ENCODE measurements at regions not wholly inside any gene's neighbourhood (a gene's known extent, or its start where the extent isn't known, plus 50 kb on each side); places are given as distances from the start of the nearest gene placed in this dataset.

DNA sequence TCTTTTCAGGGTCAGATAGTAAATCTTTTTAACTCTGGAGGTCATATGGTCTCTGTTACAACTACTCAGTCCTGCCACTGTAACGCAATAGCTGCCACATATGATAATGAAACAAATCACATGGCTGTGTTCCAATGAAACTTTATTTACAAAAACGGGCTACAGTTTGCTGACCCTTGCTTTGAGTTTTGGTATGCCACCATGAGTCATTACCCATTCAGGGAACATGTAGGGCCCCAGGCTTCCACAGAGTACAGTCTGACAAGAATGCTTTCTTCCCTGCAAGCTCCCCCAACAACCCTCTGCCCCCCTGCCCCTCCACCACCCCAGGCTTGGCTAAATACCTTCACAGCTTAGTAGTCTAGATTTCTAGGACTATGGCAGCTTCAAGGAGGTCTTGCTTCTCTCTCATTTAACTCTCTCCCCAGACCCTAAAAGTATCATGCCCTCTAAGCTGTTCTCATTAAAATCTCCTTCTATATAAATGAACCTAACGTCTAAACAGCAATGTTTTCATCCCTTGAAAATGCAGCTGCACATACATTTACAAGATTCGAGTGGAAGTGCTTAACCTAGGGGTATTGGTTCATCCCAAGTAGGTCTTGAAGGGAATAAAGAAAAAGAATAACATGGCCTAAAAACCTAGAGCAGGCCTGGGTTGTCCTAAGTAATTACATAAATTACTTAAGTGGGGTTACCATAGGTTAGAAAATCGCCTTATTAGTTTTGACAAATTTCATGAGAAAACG, 117.8 kb upstream of the PRICKLE2 start:
- no peak overlapping the region for H3K27ac Mint-ChIP-seq
- H3K36me3 Mint-ChIP-seq, result no peaks in the 10 kb centered on the region
- no peaks in the 10 kb centered on the region for H3K4me1 Mint-ChIP-seq
- peaks cover 18% of the 10 kb centered on the region for H3K27me3 Mint-ChIP-seq
- H3K4me3 Mint-ChIP-seq, result no peak overlapping the region
- no peak for ATAC-seq
- no peaks in the 10 kb centered on the region for H3K9me3 Mint-ChIP-seq

- Mint-ChIP-seq H3K36me3 (no peaks in the 10 kb centered on the region), H3K27me3 (peaks cover 10% of the 10 kb centered on the region), H3K9me3 (no peaks in the 10 kb centered on the region), H3K27ac (no peak overlapping the region), H3K4me1 (no peaks in the 10 kb centered on the region), H3K4me3 (no peak overlapping the region)
- no peak for ATAC-seq
Measured at GRCh38 chr3:64341296-64341695, 116.0 kb upstream of the PRICKLE2 start.

DNA sequence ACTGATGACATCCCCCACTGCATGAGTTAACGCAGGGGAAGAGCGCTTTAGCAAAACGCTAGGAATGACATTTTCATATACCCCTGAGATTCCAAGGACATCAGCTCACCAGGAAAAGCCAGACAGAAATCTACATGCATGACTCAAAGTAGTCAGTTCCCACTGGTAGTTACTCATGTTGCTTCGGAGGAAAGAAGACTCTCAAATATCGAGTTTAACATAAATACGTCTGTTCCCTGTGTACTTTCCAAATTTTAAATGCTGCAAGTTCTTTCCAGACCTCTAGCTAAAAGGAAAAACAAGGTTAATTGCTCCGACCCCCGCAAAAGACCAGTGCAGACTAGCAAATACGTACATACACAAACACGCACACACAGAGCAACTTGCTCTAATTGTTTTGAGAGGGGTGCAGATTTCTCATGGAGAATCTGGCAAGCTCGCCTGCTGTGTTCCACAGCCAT, 115.4 kb upstream of the PRICKLE2 start:
- Mint-ChIP-seq H3K36me3 (no peaks in the 10 kb centered on the region), H3K27ac (no peak overlapping the region), H3K4me1 (no peaks in the 10 kb centered on the region), H3K9me3 (no peaks in the 10 kb centered on the region), H3K27me3 (peaks cover 4% of the 10 kb centered on the region), H3K4me3 (no peak overlapping the region)
- ATAC-seq, result no peak

GRCh38 chr3:64336488-64336887, 111.2 kb upstream of the PRICKLE2 start:
- H3K27me3 Mint-ChIP-seq, result no peaks in the 10 kb centered on the region
- no peaks in the 10 kb centered on the region for H3K4me1 Mint-ChIP-seq
- no peaks in the 10 kb centered on the region for H3K9me3 Mint-ChIP-seq
- no peak overlapping the region for H3K4me3 Mint-ChIP-seq
- no peaks in the 10 kb centered on the region for H3K36me3 Mint-ChIP-seq
- H3K27ac Mint-ChIP-seq, result no peak overlapping the region
- no peak for ATAC-seq

DNA sequence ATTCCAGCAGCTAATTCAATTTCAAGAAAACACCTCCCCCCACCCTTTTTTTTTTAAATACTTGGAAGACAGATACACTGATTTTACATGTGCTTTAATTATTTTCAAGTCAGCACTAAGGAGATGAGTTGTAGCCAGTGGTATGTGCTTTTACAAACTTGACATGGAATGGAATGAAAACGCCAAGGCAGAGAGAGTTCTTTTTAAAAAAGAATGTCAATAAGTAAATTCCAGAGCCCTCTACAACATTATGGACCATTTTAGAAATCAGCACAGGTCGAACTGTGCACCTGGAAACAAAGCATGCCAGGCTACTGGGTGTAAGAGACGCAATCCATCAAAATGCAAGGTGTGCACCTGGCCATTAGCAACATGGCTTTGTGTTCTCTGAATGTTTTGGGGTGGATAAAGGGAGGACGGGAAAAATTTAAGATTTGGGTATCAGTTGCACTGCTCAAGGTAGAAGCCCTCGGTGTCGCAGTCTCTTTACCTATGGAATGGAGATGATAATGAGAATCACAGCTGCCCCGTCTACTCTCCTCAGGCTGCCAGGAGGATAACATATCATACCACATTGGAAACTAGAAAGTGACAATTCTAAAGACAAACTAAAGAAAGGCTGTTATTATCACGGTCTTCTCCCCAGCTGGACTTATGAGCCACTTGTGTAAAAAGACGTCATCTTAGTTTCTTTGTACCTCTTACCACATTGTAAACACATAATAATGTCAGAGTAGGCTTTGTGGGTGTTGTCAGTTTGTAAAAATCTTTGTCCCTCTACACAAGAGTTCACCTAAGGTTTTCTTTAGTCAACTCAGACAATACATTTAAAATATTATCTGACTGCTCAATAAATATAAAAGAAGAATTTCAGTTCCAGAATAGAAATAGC, 107.4 kb upstream of the PRICKLE2 start:
- no peaks in the 10 kb centered on the region for H3K9me3 Mint-ChIP-seq
- no peak for ATAC-seq

GRCh38 chr3:64331605-64332004, 106.3 kb upstream of the PRICKLE2 start:
- no peak overlapping the region for H3K27ac Mint-ChIP-seq
- peaks cover 3% of the 10 kb centered on the region for H3K9me3 Mint-ChIP-seq
- no peak for ATAC-seq
- H3K4me1 Mint-ChIP-seq, result no peaks in the 10 kb centered on the region
- no peak overlapping the region for H3K4me3 Mint-ChIP-seq
- H3K36me3 Mint-ChIP-seq, result no peaks in the 10 kb centered on the region
- H3K27me3 Mint-ChIP-seq, result no peaks in the 10 kb centered on the region

More for the DNA sequence above, 107.4 kb upstream of the PRICKLE2 start:
- no peaks in the 10 kb centered on the region for H3K27me3 Mint-ChIP-seq
- no peaks in the 10 kb centered on the region for H3K4me1 Mint-ChIP-seq
- no peak overlapping the region for H3K4me3 Mint-ChIP-seq
- no peak overlapping the region for H3K27ac Mint-ChIP-seq
- H3K36me3 Mint-ChIP-seq, result no peaks in the 10 kb centered on the region

GRCh38 chr3:64329037-64329436, 103.8 kb upstream of the PRICKLE2 start:
- Mint-ChIP-seq H3K36me3 (no peaks in the 10 kb centered on the region), H3K4me1 (no peaks in the 10 kb centered on the region)

GRCh38 chr3:64327100-64327804, 102.0 kb upstream of the PRICKLE2 start:
- H3K27ac Mint-ChIP-seq, result no peak overlapping the region
- peak; percentile 41 for ATAC-seq
- H3K4me3 Mint-ChIP-seq, result no peak overlapping the region
- no peaks in the 10 kb centered on the region for H3K4me1 Mint-ChIP-seq
- no peaks in the 10 kb centered on the region for H3K36me3 Mint-ChIP-seq
- no peaks in the 10 kb centered on the region for H3K27me3 Mint-ChIP-seq
- peaks cover 3% of the 10 kb centered on the region for H3K9me3 Mint-ChIP-seq

More at GRCh38 chr3:64329037-64329436, 103.8 kb upstream of the PRICKLE2 start:
- no peaks in the 10 kb centered on the region for H3K27me3 Mint-ChIP-seq
- H3K27ac Mint-ChIP-seq, result no peak overlapping the region
- ATAC-seq, result no peak
- no peak overlapping the region for H3K4me3 Mint-ChIP-seq
- H3K9me3 Mint-ChIP-seq, result peaks cover 3% of the 10 kb centered on the region

- ATAC-seq, result no peak
- Mint-ChIP-seq H3K27ac (no peak overlapping the region), H3K9me3 (no peaks in the 10 kb centered on the region), H3K27me3 (no peaks in the 10 kb centered on the region), H3K4me1 (no peaks in the 10 kb centered on the region), H3K36me3 (no peaks in the 10 kb centered on the region), H3K4me3 (no peak overlapping the region)
Measured at GRCh38 chr3:64321747-64322146, 96.5 kb upstream of the PRICKLE2 start.

GRCh38 chr3:64319391-64319790, 94.1 kb upstream of the PRICKLE2 start:
- Mint-ChIP-seq H3K36me3 (no peaks in the 10 kb centered on the region), H3K27ac (no peak overlapping the region), H3K9me3 (no peaks in the 10 kb centered on the region), H3K4me3 (no peak overlapping the region), H3K4me1 (no peaks in the 10 kb centered on the region), H3K27me3 (no peaks in the 10 kb centered on the region)
- no peak for ATAC-seq

DNA sequence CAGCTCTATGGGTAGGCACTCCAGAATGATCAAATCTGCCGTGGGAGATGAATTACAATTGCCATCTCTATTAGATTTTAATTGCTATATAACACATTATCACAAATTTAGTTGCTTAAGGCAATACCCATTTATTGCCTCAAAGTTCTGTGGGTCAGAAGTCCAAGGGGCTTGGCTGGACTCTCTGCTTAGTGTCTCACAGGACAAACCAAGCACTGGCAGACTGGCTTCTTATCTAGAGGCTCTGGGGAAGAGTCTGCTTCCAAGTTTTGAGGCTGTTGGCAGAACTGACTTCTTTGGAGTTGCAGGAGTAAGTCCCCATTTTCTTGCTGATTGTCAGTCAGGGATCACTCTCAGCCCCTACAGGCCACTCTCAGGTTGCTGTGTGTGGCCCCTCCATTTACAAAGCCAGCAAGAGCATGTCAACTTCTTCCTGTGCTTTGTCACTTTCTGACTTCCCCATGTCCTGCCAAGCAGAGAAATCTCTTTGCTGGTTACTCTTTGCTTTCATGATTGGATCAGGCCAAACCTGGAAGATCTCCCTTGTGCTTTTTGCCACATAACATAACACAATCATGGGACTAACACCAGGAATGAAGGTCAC, 93.5 kb upstream of the PRICKLE2 start:
- Mint-ChIP-seq H3K27me3 (no peaks in the 10 kb centered on the region), H3K27ac (no peak overlapping the region), H3K36me3 (no peaks in the 10 kb centered on the region), H3K4me1 (no peaks in the 10 kb centered on the region), H3K9me3 (no peaks in the 10 kb centered on the region), H3K4me3 (no peak overlapping the region)
- no peak for ATAC-seq

DNA sequence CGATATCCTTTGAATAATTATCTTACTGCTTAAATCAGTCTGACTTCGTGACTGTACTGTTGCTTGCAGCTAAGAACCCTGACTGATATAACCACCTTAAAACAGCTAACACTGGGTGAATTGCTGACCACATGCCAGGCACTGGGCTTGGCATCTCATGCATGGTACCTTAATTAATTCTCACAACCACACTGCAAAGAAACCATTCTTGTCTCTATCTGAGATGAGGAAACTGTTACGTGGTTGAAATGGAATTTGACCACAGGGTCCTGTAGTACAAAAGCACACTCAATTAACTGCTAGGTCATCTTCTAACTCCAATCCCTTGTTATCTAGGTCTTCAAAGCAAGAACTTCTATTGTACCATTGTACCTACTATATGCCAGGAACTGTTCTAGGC, 92.7 kb upstream of the PRICKLE2 start:
- Mint-ChIP-seq H3K9me3 (no peaks in the 10 kb centered on the region), H3K4me3 (no peak overlapping the region), H3K4me1 (no peaks in the 10 kb centered on the region), H3K27ac (no peak overlapping the region), H3K27me3 (no peaks in the 10 kb centered on the region), H3K36me3 (no peaks in the 10 kb centered on the region)
- no peak for ATAC-seq

DNA sequence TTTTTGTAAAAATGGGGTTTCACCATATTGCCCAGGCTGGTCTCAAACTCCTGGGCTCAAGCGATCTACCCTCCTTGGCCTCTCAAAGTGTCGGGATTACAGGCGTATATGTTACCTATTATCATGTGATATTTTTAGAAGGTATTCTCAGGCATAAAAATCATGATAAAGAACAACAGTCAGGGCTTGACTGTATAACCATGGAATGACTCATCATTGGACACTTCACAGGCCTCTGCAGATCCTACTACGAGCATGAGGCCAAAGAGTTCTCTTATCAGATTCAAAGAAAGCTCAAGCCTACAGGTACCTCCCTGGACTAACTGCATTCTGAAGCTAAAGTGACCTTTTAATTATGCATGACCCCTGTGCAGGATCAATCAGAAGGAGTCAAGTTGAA, 91.7 kb upstream of the PRICKLE2 start:
- H3K27ac Mint-ChIP-seq, result no peak overlapping the region
- no peaks in the 10 kb centered on the region for H3K4me1 Mint-ChIP-seq
- H3K9me3 Mint-ChIP-seq, result peaks cover 4% of the 10 kb centered on the region
- H3K4me3 Mint-ChIP-seq, result no peak overlapping the region
- ATAC-seq, result no peak
- no peaks in the 10 kb centered on the region for H3K36me3 Mint-ChIP-seq
- H3K27me3 Mint-ChIP-seq, result no peaks in the 10 kb centered on the region

GRCh38 chr3:64311424-64312061, 86.3 kb upstream of the PRICKLE2 start:
- peaks cover 4% of the 10 kb centered on the region for H3K9me3 Mint-ChIP-seq

More at GRCh38 chr3:64311424-64312061, 86.3 kb upstream of the PRICKLE2 start:
- Mint-ChIP-seq H3K4me3 (no peak overlapping the region), H3K36me3 (no peaks in the 10 kb centered on the region), H3K27ac (no peak overlapping the region), H3K4me1 (no peaks in the 10 kb centered on the region), H3K27me3 (no peaks in the 10 kb centered on the region)
- no peak for ATAC-seq

Measured in stimulated activated memory B cell treated with anti-CD40 and anti-IgM and Interleukin-4, amounts not matched to agents 10 μg/mL and 1 μg/mL and 100 μg/mL, for 72 hours (primary cell).